Tibial nerve (tissue), 4 donors: ENCODE measurements at regions not wholly inside any gene's neighbourhood (a gene's known extent, or its start where the extent isn't known, plus 50 kb on each side); places are given as distances from the start of the nearest gene placed in this dataset.

Experiments used
- DNase-seq, 2 donors: peaks; one replicate each; pipeline ENCODE4 v3.0.0-alpha.2; 2019; ENCODE audit warnings: low spot score in 2 of 2
- H3K27ac ChIP-seq, 4 donors: fragments of 200-600 bp; sonication (generic) in 3 of 4; one replicate each; pipeline ENCODE4 v1.5.1; 2017 to 2019; ENCODE audit warnings: mild to moderate bottlenecking in 1 of 4
- H3K27me3 ChIP-seq, 2 donors: fragments of 200-600 bp; sonication (generic) in 1 of 2; one replicate each; pipeline versions ENCODE4 v1.5.1 to v1.6.0; 2017 to 2019
- H3K36me3 ChIP-seq, 3 donors: fragments of 200-600 bp; sonication (generic); one replicate each; pipeline ENCODE4 v1.5.1; 2018 to 2019
- H3K4me1 ChIP-seq, 4 donors: fragments of 200-600 bp; sonication (generic) in 3 of 4; one replicate each; pipeline ENCODE4 v1.5.1; 2017 to 2019
- H3K4me3 ChIP-seq, 4 donors: fragments of 200-600 bp; sonication (generic) in 3 of 4; one replicate each; pipeline ENCODE4 v1.5.1; 2017 to 2019; ENCODE audit warnings: mild to moderate bottlenecking in 1 of 4, moderate library complexity in 1 of 4
- H3K9me3 ChIP-seq, 4 donors: fragments of 200-600 bp; sonication (generic) in 3 of 4; one replicate each; pipeline ENCODE4 v1.5.1; 2017 to 2019
- CTCF ChIP-seq, 5 experiments: fragments of 200-600 bp in 3 of 5; fragments of 450-650 bp in 2 of 5; sonication (generic) in 3 of 5; IDR thresholded peaks; one replicate each; pipeline ENCODE4 v1.5.1; 2016 to 2019; ENCODE audit warnings: antibody characterized with exemption in 5 of 5, mild to moderate bottlenecking in 3 of 5, moderate library complexity in 2 of 5
- EP300 ChIP-seq, 2 donors: sonication (generic); formaldehyde crosslinking; IDR thresholded peaks; one replicate each; pipeline ENCODE4 v1.6.1; 2017; ENCODE audit warnings: antibody characterized with exemption in 2 of 2, mild to moderate bottlenecking in 1 of 2
- POLR2A ChIP-seq, 2 donors: fragments of 450-650 bp; IDR thresholded peaks; one replicate each; pipeline ENCODE4 v1.6.1; 2017; ENCODE audit warnings: antibody characterized with exemption in 2 of 2, mild to moderate bottlenecking in 2 of 2, moderate library complexity in 2 of 2
- WGBS, 2 donors: methylation state at CpG; one replicate each; pipeline ENCODE4 v1.1.5; 2018; 5-methylcytosine and 5-hydroxymethylcytosine counted together

- Histone ChIP-seq H3K36me3 (no peaks in the 10 kb centered on the region), H3K9me3 (peaks cover 0 to 5% (median 0%) of the 10 kb centered on the region in 4 donors), H3K4me3 (no peak overlapping the region), H3K27me3 (peaks cover 0 to 5% of the 10 kb centered on the region in 2 donors), H3K27ac (peak overlapping the region in 1 of 4 donors; percentile 49), H3K4me1 (no peaks in the 10 kb centered on the region)
- TF ChIP-seq CTCF (IDR thresholded peaks at IDR 0.05): no peak
- no peak for TF ChIP-seq EP300 (IDR thresholded peaks at IDR 0.05)
- no peak for TF ChIP-seq POLR2A (IDR thresholded peaks at IDR 0.05)
- WGBS, 2 donors: 65 to 69% methylated on average over 8 of the region's 9 CpGs
- no peak for DNase-seq
Measured at GRCh38 chr13:111459803-111460547, 139.5 kb downstream of the TEX29 start.

- Histone ChIP-seq H3K36me3 (no peaks in the 10 kb centered on the region), H3K4me3 (no peak overlapping the region), H3K4me1 (no peaks in the 10 kb centered on the region), H3K9me3 (peaks cover 0 to 4% (median 0%) of the 10 kb centered on the region in 4 donors), H3K27ac (peak overlapping the region in 1 of 4 donors; percentile 49), H3K27me3 (peaks cover 0 to 5% of the 10 kb centered on the region in 2 donors)
- TF ChIP-seq EP300 (IDR thresholded peaks at IDR 0.05): no peak
- no peak for TF ChIP-seq POLR2A (IDR thresholded peaks at IDR 0.05)
- TF ChIP-seq CTCF (IDR thresholded peaks at IDR 0.05): peak; percentile 19 to 64 (median 46)
- 52 to 54% methylated on average over 19 of the region's 22 CpGs for WGBS, 2 donors
- peak in 1 of 2 donors; percentile 15 for DNase-seq
Measured at GRCh38 chr13:111460548-111461444, 140.4 kb downstream of the TEX29 start.

GRCh38 chr13:111461445-111462149 is 141.2 kb downstream of the TEX29 start:
- TF ChIP-seq CTCF (IDR thresholded peaks at IDR 0.05) (no peak), EP300 (IDR thresholded peaks at IDR 0.05) (no peak), POLR2A (IDR thresholded peaks at IDR 0.05) (no peak)
- Histone ChIP-seq H3K4me1 (no peaks in the 10 kb centered on the region), H3K27me3 (peaks cover 0 to 5% of the 10 kb centered on the region in 2 donors), H3K4me3 (no peak overlapping the region), H3K9me3 (peaks cover 0 to 11% (median 0%) of the 10 kb centered on the region in 4 donors), H3K27ac (no peak overlapping the region), H3K36me3 (no peaks in the 10 kb centered on the region)
- WGBS, 2 donors: 57 to 66% methylated on average over 13 of the region's 15 CpGs
- no peak for DNase-seq

- no peak for DNase-seq
- Histone ChIP-seq H3K4me3 (no peak overlapping the region), H3K27me3 (peaks cover 0 to 5% of the 10 kb centered on the region in 2 donors), H3K9me3 (peaks cover 0 to 7% (median 0%) of the 10 kb centered on the region in 4 donors), H3K4me1 (no peaks in the 10 kb centered on the region), H3K36me3 (no peaks in the 10 kb centered on the region), H3K27ac (no peak overlapping the region)
- 84 to 87% methylated on average over 14 of the region's 14 CpGs for WGBS, 2 donors
- no peak for TF ChIP-seq EP300 (IDR thresholded peaks at IDR 0.05)
- TF ChIP-seq POLR2A (IDR thresholded peaks at IDR 0.05): no peak
- no peak for TF ChIP-seq CTCF (IDR thresholded peaks at IDR 0.05)
Measured at GRCh38 chr13:111462221-111462764, 141.9 kb downstream of the TEX29 start.
